Fibroblast of lung (primary cell): ENCODE measurements at regions not wholly inside any gene's neighbourhood (a gene's known extent, or its start where the extent isn't known, plus 50 kb on each side); places are given as distances from the start of the nearest gene placed in this dataset.

Experiments used
- CTCF ChIP-seq, 2 donors: IDR thresholded peaks in 1 of 2; conservative IDR thresholded peaks in 1 of 2; 1 replicate in 1 of 2; 2 replicates in 1 of 2; pipeline ENCODE4 v1.5.1; 2011 to 2012; ENCODE audit warnings: low read length in 2 of 2, control low read depth in 1 of 2, inconsistent platforms in 1 of 2, low read depth in 1 of 2, mild to moderate bottlenecking in 1 of 2
- EZH2 ChIP-seq: IDR thresholded peaks from 2 replicates; pipeline ENCODE4 v1.5.1; 2012; ENCODE audit warnings: low read length, control low read depth, mild to moderate bottlenecking; ENCODE audit errors: missing control alignments

GRCh38 chr5:96026406-96027041, 64.9 kb upstream of the ELL2 start:
- TF ChIP-seq EZH2 (no peak), CTCF (conservative IDR thresholded peaks at IDR 0.05 in 1 of 2, IDR thresholded peaks at IDR 0.05 in 1 of 2; ENCODE audit: low read depth in 1 of 2, low read length in 2 of 2) (no peak)
